Fibroblast of lung (primary cell): ENCODE measurements at regions not wholly inside any gene's neighbourhood (a gene's known extent, or its start where the extent isn't known, plus 50 kb on each side); places are given as distances from the start of the nearest gene placed in this dataset.

Source experiments
- DNase-seq, 2 donors: peaks; one replicate each; pipeline versions ENCODE4 v3.0.0 to v3.0.0-alpha.2; 2010; ENCODE audit warnings: low read depth in 2 of 2
- H2AFZ ChIP-seq: 2 replicates; pipeline ENCODE4 v1.5.1; 2012; ENCODE audit warnings: low read length, control low read depth, inconsistent platforms
- H3K27ac ChIP-seq: 2 replicates; pipeline ENCODE4 v1.5.1; 2011; ENCODE audit warnings: low read length, control low read depth; ENCODE audit not compliant: insufficient read depth
- H3K27me3 ChIP-seq: 2 replicates; pipeline ENCODE4 v1.5.1; 2011; ENCODE audit warnings: mild to moderate bottlenecking, low read length; ENCODE audit not compliant: control insufficient read depth, insufficient read depth
- H3K36me3 ChIP-seq: 2 replicates; pipeline ENCODE4 v1.5.1; 2011; ENCODE audit warnings: low read length; ENCODE audit not compliant: control insufficient read depth, insufficient read depth
- H3K4me1 ChIP-seq: 2 replicates; pipeline ENCODE4 v1.5.1; 2011; ENCODE audit warnings: low read length; ENCODE audit not compliant: control insufficient read depth, insufficient read depth; ENCODE audit errors: extremely low read depth
- H3K4me2 ChIP-seq: 2 replicates; pipeline ENCODE4 v1.5.1; 2011; ENCODE audit warnings: low read length, control low read depth; ENCODE audit not compliant: insufficient read depth; ENCODE audit errors: extremely low read depth
- H3K4me3 ChIP-seq, 4 experiments: fragments of 200-600 bp in 1 of 4; sonication (generic) in 1 of 4; replicated peaks in 1 of 4; 2 replicates each; pipeline ENCODE4 v1.5.1; 2011 to 2016; ENCODE audit warnings: low read length in 4 of 4, low read depth in 3 of 4, mild to moderate bottlenecking in 3 of 4, control low read depth in 2 of 4, inconsistent platforms in 1 of 4, mixed read lengths in 1 of 4; ENCODE audit not compliant: insufficient read depth in 1 of 4; ENCODE audit errors: control extremely low read depth in 1 of 4
- H3K79me2 ChIP-seq: 2 replicates; pipeline ENCODE4 v1.5.1; 2012; ENCODE audit warnings: mild to moderate bottlenecking, low read length, inconsistent platforms; ENCODE audit not compliant: control insufficient read depth, insufficient read depth
- H3K9ac ChIP-seq: 2 replicates; pipeline ENCODE4 v1.5.1; 2011; ENCODE audit warnings: mild to moderate bottlenecking, low read length, control low read depth; ENCODE audit not compliant: insufficient read depth
- H3K9me3 ChIP-seq: 2 replicates; pipeline ENCODE4 v1.5.1; 2012; ENCODE audit warnings: low read depth, low read length; ENCODE audit not compliant: control insufficient read depth, insufficient read depth
- H4K20me1 ChIP-seq: 2 replicates; pipeline ENCODE4 v1.5.1; 2011; ENCODE audit warnings: low read length; ENCODE audit not compliant: control insufficient read depth, insufficient read depth; ENCODE audit errors: extremely low read depth
- EZH2 ChIP-seq: IDR thresholded peaks from 2 replicates; pipeline ENCODE4 v1.5.1; 2012; ENCODE audit warnings: low read length, control low read depth, mild to moderate bottlenecking; ENCODE audit errors: missing control alignments
- TF ChIP-seq, protein P1 (sequence below), 2 donors: IDR thresholded peaks in 1 of 2; conservative IDR thresholded peaks in 1 of 2; 1 replicate in 1 of 2; 2 replicates in 1 of 2; pipeline ENCODE4 v1.5.1; 2011 to 2012; ENCODE audit warnings: low read length in 2 of 2, control low read depth in 1 of 2, inconsistent platforms in 1 of 2, low read depth in 1 of 2, mild to moderate bottlenecking in 1 of 2

DNA sequence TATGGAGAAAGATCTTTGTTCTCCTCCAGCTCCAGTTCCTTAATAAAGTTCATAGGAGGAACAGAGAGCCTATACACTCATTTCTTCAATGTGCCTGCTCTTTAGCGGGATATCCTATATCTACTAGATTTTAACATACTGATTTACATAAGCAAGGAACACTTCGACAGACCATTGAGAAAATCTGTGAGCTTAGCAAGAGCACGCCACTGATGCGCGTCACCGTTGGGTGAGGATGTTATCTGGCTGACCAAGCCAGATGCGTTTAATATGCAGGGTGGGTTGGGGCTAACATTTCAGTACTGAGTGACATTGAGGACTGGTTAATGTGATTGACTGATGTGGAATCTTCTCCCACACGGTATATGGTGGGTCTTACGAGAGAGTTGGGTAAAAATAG lies 233.4 kb downstream of the SOX4 start:
- no peaks in the 10 kb centered on the region for H3K79me2 ChIP-seq
- no peaks in the 10 kb centered on the region for H3K4me1 ChIP-seq
- no peak overlapping the region for H3K27ac ChIP-seq
- no peak overlapping the region for H2AFZ ChIP-seq
- no peak overlapping the region for H3K9ac ChIP-seq
- H3K4me3 ChIP-seq: no peak overlapping the region
- H3K36me3 ChIP-seq: no peaks in the 10 kb centered on the region
- H3K9me3 ChIP-seq: no peaks in the 10 kb centered on the region
- H3K4me2 ChIP-seq: no peak overlapping the region
- TF ChIP-seq, protein P1, sequence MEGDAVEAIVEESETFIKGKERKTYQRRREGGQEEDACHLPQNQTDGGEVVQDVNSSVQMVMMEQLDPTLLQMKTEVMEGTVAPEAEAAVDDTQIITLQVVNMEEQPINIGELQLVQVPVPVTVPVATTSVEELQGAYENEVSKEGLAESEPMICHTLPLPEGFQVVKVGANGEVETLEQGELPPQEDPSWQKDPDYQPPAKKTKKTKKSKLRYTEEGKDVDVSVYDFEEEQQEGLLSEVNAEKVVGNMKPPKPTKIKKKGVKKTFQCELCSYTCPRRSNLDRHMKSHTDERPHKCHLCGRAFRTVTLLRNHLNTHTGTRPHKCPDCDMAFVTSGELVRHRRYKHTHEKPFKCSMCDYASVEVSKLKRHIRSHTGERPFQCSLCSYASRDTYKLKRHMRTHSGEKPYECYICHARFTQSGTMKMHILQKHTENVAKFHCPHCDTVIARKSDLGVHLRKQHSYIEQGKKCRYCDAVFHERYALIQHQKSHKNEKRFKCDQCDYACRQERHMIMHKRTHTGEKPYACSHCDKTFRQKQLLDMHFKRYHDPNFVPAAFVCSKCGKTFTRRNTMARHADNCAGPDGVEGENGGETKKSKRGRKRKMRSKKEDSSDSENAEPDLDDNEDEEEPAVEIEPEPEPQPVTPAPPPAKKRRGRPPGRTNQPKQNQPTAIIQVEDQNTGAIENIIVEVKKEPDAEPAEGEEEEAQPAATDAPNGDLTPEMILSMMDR (conservative IDR thresholded peaks at IDR 0.05 in 1 of 2, IDR thresholded peaks at IDR 0.05 in 1 of 2; ENCODE audit: low read depth in 1 of 2, low read length in 2 of 2): no peak
- no peak for TF ChIP-seq EZH2
- no peaks in the 10 kb centered on the region for H4K20me1 ChIP-seq
- no peak for DNase-seq
- no peaks in the 10 kb centered on the region for H3K27me3 ChIP-seq

DNA sequence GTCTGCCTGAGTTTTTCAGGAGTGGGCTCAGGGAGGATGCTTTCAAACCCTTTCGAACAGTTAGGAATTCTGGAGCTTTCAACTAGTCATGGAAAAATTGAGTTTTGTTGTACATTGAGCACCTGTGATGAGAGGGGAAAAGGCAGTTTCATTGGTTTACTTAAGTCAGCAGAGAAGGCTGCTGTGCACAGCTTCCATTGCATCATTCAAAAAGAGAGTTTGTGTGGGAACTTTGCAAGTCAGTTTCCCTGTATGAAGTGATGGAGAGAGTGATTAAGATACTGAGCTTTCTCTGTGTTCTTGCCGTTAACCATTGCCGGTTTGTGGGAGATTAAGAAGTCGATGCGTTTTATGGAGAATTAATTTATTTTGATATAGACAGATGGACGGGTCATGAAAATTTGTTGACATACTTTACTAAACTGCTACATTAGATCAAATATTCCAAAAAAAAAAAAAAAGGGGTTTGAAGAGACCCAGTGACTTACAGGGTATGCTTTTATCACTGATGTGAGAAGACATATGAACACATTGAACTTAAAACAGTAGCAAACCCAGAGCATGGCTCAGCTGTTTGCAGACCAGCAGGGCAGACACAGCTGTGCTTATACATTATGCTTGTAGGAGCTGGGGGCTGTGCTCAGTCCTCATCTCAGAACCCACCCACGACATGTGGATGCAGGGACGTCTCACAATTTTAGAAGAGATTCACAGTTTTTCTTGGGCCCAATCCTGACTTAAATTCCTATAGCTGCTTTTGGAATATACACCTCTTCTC lies 234.1 kb downstream of the SOX4 start:
- H3K9me3 ChIP-seq: no peaks in the 10 kb centered on the region
- no peak overlapping the region for H3K4me3 ChIP-seq
- no peaks in the 10 kb centered on the region for H3K79me2 ChIP-seq
- H3K27ac ChIP-seq: no peak overlapping the region
- no peak overlapping the region for H3K4me2 ChIP-seq
- no peak overlapping the region for H2AFZ ChIP-seq
- H3K9ac ChIP-seq: no peak overlapping the region
- H3K27me3 ChIP-seq: no peaks in the 10 kb centered on the region
- DNase-seq: peak in 1 of 2 donors; percentile 35
- no peak for TF ChIP-seq EZH2
- TF ChIP-seq, protein P1 (conservative IDR thresholded peaks at IDR 0.05 in 1 of 2, IDR thresholded peaks at IDR 0.05 in 1 of 2; ENCODE audit: low read depth in 1 of 2, low read length in 2 of 2): no peak
- H3K4me1 ChIP-seq: no peaks in the 10 kb centered on the region
- H4K20me1 ChIP-seq: no peaks in the 10 kb centered on the region
- H3K36me3 ChIP-seq: no peaks in the 10 kb centered on the region

DNA sequence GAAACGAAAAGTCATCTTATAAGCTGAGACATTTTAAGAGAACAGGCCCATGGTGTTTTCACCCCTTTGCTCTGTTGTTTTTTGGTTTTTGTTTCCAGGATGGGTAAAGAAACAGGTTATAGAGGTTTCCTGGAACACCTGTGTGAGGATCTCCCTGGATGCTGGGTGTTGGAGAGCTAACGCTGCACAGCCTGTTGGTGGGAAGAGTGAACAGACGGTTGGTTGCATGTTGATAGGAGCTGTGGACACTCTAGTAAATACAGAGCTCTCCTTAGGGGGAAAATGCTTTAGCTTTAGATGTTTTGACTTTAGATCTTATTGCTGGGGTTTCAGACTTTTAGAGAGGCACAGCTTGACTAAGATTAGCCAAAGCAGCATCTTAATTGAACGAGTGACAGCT lies 235.2 kb downstream of the SOX4 start:
- no peak for TF ChIP-seq EZH2
- TF ChIP-seq, protein P1 (conservative IDR thresholded peaks at IDR 0.05 in 1 of 2, IDR thresholded peaks at IDR 0.05 in 1 of 2; ENCODE audit: low read depth in 1 of 2, low read length in 2 of 2): no peak
- H3K79me2 ChIP-seq: no peaks in the 10 kb centered on the region
- no peaks in the 10 kb centered on the region for H4K20me1 ChIP-seq
- no peaks in the 10 kb centered on the region for H3K27me3 ChIP-seq
- H3K9me3 ChIP-seq: no peaks in the 10 kb centered on the region
- H3K36me3 ChIP-seq: no peaks in the 10 kb centered on the region
- no peak overlapping the region for H2AFZ ChIP-seq
- no peak overlapping the region for H3K27ac ChIP-seq
- H3K4me3 ChIP-seq: no peak overlapping the region
- no peak overlapping the region for H3K4me2 ChIP-seq
- H3K9ac ChIP-seq: no peak overlapping the region
- no peak for DNase-seq
- H3K4me1 ChIP-seq: no peaks in the 10 kb centered on the region
